Epithelial cell of esophagus (primary cell): ENCODE measurements at regions not wholly inside any gene's neighbourhood (a gene's known extent, or its start where the extent isn't known, plus 50 kb on each side); places are given as distances from the start of the nearest gene placed in this dataset.

Source experiments
- DNase-seq: peaks from one replicate; pipeline ENCODE4 v3.0.0; 2010; ENCODE audit warnings: low read depth
- H3K4me3 ChIP-seq: 2 replicates; pipeline ENCODE4 v1.5.1; 2011; ENCODE audit warnings: mild to moderate bottlenecking, low read length, control low read depth
- CTCF ChIP-seq: IDR thresholded peaks from 2 replicates; pipeline ENCODE4 v1.5.1; 2011; ENCODE audit warnings: low read depth, mild to moderate bottlenecking, low read length, control low read depth, inconsistent platforms; ENCODE audit not compliant: insufficient read depth; ENCODE audit errors: missing control alignments

GRCh38 chr7:54483523-54483922 is 58.7 kb upstream of the VSTM2A start:
- TF ChIP-seq CTCF = no peak
- DNase-seq = peak; percentile 13
- H3K4me3 ChIP-seq = no peak overlapping the region

GRCh38 chr7:54485044-54485443 is 57.1 kb upstream of the VSTM2A start:
- no peak for TF ChIP-seq CTCF
- H3K4me3 ChIP-seq = no peak overlapping the region
- no peak for DNase-seq
